Suprapubic skin (tissue), 4 donors: ENCODE measurements at regions not wholly inside any gene's neighbourhood (a gene's known extent, or its start where the extent isn't known, plus 50 kb on each side); places are given as distances from the start of the nearest gene placed in this dataset.

ENCODE experiments used
- DNase-seq, 2 donors: peaks; one replicate each; pipeline ENCODE4 v3.0.0-alpha.2; 2019; ENCODE audit warnings: low spot score in 2 of 2
- H3K27ac ChIP-seq: fragments of 200-600 bp; sonication (generic); one replicate; pipeline ENCODE4 v1.5.1; 2019
- H3K27me3 ChIP-seq: fragments of 200-600 bp; sonication (generic); one replicate; pipeline ENCODE4 v1.5.1; 2019
- H3K36me3 ChIP-seq: fragments of 200-600 bp; sonication (generic); one replicate; pipeline ENCODE4 v1.5.1; 2019
- H3K4me1 ChIP-seq: fragments of 200-600 bp; sonication (generic); one replicate; pipeline ENCODE4 v1.5.1; 2019
- H3K4me3 ChIP-seq: fragments of 200-600 bp; sonication (generic); one replicate; pipeline ENCODE4 v1.5.1; 2019; ENCODE audit warnings: mild to moderate bottlenecking
- H3K9me3 ChIP-seq: fragments of 200-600 bp; sonication (generic); one replicate; pipeline ENCODE4 v1.5.1; 2019
- CTCF ChIP-seq, 2 donors: fragments of 200-600 bp in 1 of 2; fragments of 450-650 bp in 1 of 2; sonication (generic) in 1 of 2; IDR thresholded peaks; one replicate each; pipeline ENCODE4 v1.5.1; 2016 to 2019; ENCODE audit warnings: antibody characterized with exemption in 2 of 2, mild to moderate bottlenecking in 1 of 2, moderate library complexity in 1 of 2
- EP300 ChIP-seq: sonication (generic); formaldehyde crosslinking; IDR thresholded peaks from one replicate; pipeline ENCODE4 v1.6.1; 2017; ENCODE audit warnings: antibody characterized with exemption
- POLR2A ChIP-seq, 2 donors: fragments of 450-650 bp; IDR thresholded peaks; one replicate each; pipeline ENCODE4 v1.6.1; 2017; ENCODE audit warnings: antibody characterized with exemption in 2 of 2, mild to moderate bottlenecking in 2 of 2, moderate library complexity in 2 of 2
- POLR2AphosphoS5 ChIP-seq, 3 donors: sonication (generic); formaldehyde crosslinking; IDR thresholded peaks; one replicate each; pipeline ENCODE4 v1.6.1; 2017; ENCODE audit warnings: antibody characterized with exemption in 3 of 3
- WGBS: methylation state at CpG from one replicate; pipeline ENCODE4 v1.1.5; 2018; 5-methylcytosine and 5-hydroxymethylcytosine counted together

DNA sequence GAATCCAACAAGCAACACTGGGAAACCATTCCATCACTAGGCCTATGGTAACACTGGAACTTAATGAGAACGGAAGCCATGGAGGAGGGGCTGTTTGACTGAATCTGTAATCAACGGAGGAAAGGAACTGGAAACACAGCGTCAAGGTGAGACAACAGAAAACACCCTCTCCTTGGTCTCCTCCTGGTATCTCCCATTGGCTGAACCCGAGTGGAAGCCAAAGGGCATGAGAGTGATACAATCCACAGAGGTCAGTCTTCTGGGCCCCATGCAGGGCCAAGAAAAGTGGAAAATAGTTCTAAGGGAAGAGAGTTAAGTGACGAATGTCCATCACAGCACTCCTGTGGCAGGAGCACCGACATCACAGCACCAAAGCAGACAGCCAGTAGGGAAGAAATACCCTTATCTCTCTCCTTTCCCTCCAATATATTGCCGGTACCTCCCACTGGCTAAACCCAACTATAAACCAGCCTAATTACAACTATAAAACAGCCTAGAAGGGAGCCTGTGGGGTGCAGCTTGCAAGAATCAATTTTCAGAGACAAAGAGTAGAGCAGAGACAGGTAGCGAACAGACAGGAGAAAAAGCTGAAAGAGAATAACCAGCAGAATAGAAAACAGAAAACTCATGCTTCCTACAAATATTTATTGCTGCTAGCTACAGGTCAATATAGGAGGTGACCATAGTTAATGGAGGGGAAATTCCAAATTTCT lies 107.4 kb upstream of the IFNE start:
- Histone ChIP-seq H3K4me3 (no peak overlapping the region), H3K4me1 (peaks cover 9% of the 10 kb centered on the region), H3K36me3 (no peaks in the 10 kb centered on the region), H3K27ac (no peak overlapping the region), H3K9me3 (no peaks in the 10 kb centered on the region), H3K27me3 (peaks cover 3% of the 10 kb centered on the region)
- TF ChIP-seq EP300 = no peak
- TF ChIP-seq POLR2AphosphoS5 (IDR thresholded peaks at IDR 0.05) = no peak
- TF ChIP-seq CTCF (IDR thresholded peaks at IDR 0.05) = no peak
- TF ChIP-seq POLR2A (IDR thresholded peaks at IDR 0.05) = no peak
- 70% methylated on average over 8 of the region's 8 CpGs for WGBS
- no peak for DNase-seq

DNA sequence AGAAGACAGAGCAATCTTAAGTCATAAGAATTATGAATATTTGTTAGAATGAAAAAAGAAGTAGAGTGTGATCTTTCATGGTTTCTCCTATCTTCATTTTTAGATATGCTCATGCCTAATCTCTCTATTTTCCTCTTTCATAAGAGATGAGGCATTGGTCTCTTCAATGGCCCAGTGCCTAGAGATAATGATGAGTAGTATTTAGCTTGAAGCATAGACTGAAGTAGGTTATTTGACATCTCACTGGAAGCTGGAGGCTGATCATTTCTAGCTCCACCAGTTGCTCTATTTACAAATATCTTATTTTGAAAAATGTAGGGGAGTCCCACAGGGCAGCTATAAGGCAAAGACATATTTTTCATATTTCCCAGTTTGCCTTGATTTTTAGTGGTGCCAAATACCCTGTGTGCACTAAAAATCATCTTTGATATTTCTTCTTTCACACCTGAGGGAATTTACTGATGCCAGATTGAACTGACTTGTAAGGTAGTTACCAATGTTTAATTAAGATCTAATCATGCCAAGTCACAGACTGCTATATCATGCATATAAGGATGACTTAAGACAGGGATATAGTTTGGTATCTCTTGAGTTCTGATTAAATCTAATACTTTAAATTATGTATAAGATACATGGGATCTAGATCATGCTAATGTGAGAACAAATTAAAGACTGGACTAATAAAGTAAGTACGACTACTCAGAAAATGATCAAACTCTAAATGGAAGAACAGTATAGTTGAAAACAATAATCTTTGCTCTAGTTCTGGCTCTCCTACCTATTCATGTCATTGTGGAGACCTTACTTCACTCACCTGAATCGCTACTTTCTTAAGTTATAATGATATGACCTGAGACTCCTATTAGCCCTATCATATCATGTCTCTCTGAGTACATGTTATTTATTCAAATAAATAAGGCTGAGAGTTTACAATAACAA lies 108.2 kb upstream of the IFNE start:
- Histone ChIP-seq H3K4me1 (peaks cover 9% of the 10 kb centered on the region), H3K27me3 (peaks cover 3% of the 10 kb centered on the region), H3K9me3 (no peaks in the 10 kb centered on the region), H3K4me3 (no peak overlapping the region), H3K36me3 (no peaks in the 10 kb centered on the region), H3K27ac (no peak overlapping the region)
- 87% methylated on average over 2 of the region's 2 CpGs for WGBS
- DNase-seq = no peak
- TF ChIP-seq EP300 = no peak

DNA sequence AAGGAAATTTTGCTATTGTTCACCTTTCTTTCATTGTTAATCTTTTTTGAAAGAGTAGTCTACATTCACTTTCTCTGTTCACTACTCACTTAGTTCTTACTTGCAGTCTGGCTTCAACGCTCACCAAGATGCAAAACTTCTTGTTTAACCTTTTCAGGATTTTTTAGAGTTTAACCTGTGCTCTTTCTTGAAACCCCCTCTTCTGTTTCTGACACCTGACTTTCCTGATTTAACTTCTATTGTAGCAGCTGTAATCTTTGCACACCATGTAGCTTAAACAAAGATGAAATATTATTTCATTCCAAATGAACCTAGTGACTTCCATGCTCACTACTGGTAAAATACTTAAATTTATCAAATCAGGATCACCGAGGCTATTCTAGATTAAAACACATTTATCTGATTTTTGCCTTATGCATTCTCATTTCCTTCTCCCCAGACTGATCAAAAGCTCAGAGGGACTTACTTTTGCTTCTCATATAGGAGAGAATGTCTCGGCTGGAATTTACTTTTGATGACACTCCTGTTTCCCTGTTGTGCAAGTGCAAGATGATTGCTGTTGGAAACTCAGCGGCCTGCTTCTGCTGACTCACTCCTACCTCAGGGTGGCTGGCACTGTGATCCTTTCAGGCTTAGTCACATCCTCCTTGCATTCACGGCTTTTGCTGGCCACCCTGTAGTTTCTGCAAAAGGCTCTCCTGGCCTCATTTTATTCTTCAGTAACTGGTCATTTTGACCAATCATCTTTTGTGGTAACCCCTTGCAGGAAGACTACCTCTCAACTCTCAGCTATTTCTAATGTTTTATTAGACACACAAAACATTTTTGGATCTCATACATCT lies 109.3 kb upstream of the IFNE start:
- Histone ChIP-seq H3K9me3 (no peaks in the 10 kb centered on the region), H3K4me3 (no peak overlapping the region), H3K36me3 (no peaks in the 10 kb centered on the region), H3K27ac (no peak overlapping the region), H3K27me3 (peaks cover 3% of the 10 kb centered on the region), H3K4me1 (peaks cover 9% of the 10 kb centered on the region)
- 41% methylated on average over 5 of the region's 5 CpGs for whole genome bisulfite sequencing
- TF ChIP-seq POLR2AphosphoS5 (IDR thresholded peaks at IDR 0.05) (no peak), CTCF (IDR thresholded peaks at IDR 0.05) (no peak), EP300 (no peak), POLR2A (IDR thresholded peaks at IDR 0.05) (no peak)
- peak in 1 of 2 donors; percentile 72 for DNase-seq

DNA sequence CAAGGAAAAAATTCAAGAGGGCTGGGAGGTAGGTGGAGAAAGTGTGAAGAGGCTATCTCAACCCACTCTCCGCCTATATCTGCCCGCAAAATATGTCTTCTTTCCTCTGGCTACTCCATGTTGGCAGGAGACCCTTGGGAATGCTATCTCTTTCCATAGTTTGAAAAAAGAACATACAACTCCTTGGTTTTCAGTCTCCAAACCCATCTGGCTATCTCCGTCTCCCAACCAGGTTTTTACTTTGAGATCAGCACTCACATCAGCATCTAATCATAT lies 109.9 kb upstream of the IFNE start:
- Histone ChIP-seq H3K4me1 (peaks cover 9% of the 10 kb centered on the region), H3K9me3 (no peaks in the 10 kb centered on the region), H3K27me3 (peaks cover 3% of the 10 kb centered on the region), H3K36me3 (no peaks in the 10 kb centered on the region), H3K27ac (no peak overlapping the region), H3K4me3 (no peak overlapping the region)
- TF ChIP-seq EP300 (no peak), POLR2A (IDR thresholded peaks at IDR 0.05) (no peak), POLR2AphosphoS5 (IDR thresholded peaks at IDR 0.05) (no peak), CTCF (IDR thresholded peaks at IDR 0.05) (no peak)
- DNase-seq = no peak
- 86% methylated on average over 3 of the region's 3 CpGs for WGBS

DNA sequence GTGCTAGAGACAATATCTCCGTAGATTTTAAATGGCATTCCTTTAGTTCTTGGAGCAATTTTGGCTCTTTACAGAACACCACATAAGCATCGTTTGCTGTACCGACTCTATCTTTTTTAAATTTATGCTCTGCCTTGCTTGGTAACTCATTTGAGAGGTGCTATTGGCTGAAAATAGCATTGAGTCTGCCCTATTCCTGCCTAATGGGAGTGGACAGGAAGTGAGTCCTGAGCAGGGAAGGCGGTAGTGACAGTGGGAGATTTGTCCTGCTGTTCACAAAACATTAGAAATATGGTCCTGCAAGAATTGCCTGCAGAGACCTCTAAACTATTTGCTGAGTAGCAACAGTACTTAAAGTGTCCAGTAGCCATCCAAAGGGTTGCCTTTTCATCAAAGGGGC lies 115.2 kb upstream of the IFNE start:
- no peak for DNase-seq
- no peak overlapping the region for H3K27ac ChIP-seq
- TF ChIP-seq CTCF (IDR thresholded peaks at IDR 0.05) (no peak), POLR2A (IDR thresholded peaks at IDR 0.05) (no peak), EP300 (no peak), POLR2AphosphoS5 (IDR thresholded peaks at IDR 0.05) (no peak)
- H3K36me3 ChIP-seq = no peaks in the 10 kb centered on the region
- 75% methylated on average over 4 of the region's 4 CpGs for WGBS
- no peaks in the 10 kb centered on the region for H3K27me3 ChIP-seq
- no peak overlapping the region for H3K4me3 ChIP-seq
- H3K4me1 ChIP-seq = no peaks in the 10 kb centered on the region
- H3K9me3 ChIP-seq = no peaks in the 10 kb centered on the region
